Vagina (tissue), 2 donors: ENCODE measurements at regions not wholly inside any gene's neighbourhood (a gene's known extent, or its start where the extent isn't known, plus 50 kb on each side); places are given as distances from the start of the nearest gene placed in this dataset.

Experiments
- POLR2A ChIP-seq, 2 donors: fragments of 450-650 bp; IDR thresholded peaks; one replicate each; pipeline ENCODE4 v1.6.1; 2017; ENCODE audit warnings: antibody characterized with exemption in 2 of 2, mild to moderate bottlenecking in 2 of 2, moderate library complexity in 2 of 2
- POLR2AphosphoS5 ChIP-seq, 2 donors: sonication (generic); formaldehyde crosslinking; IDR thresholded peaks; one replicate each; pipeline ENCODE4 v1.9.0; 2017; ENCODE audit warnings: antibody characterized with exemption in 2 of 2, mild to moderate bottlenecking in 2 of 2, low read depth in 1 of 2; ENCODE audit not compliant: insufficient read depth in 1 of 2
- TF ChIP-seq, protein P1 (sequence below), 3 experiments: fragments of 450-650 bp in 2 of 3; fragments of 200-600 bp in 1 of 3; sonication (generic) in 1 of 3; IDR thresholded peaks; one replicate each; pipeline ENCODE4 v1.5.1; 2017 to 2019; ENCODE audit warnings: antibody characterized with exemption in 3 of 3, mild to moderate bottlenecking in 2 of 3, moderate library complexity in 2 of 3

DNA sequence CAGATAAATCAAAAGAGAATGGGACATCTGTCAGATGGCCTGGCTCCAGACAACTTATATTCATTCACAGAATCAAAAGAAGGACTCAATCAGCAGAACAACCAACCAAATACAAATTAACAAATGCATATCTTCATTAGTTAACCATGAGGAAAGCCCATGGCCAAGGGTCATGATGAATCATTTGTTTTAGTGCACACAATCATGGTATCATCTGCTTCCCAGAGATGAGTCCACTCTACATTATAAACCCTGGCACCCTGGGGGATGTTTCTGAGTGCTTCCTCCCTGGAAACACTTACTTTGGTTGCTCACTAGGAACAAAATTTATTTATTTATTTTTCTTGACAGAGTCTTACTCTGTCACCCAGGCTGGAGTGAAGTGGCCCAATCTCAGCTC is 453.3 kb upstream of the HS3ST1 start:
- TF ChIP-seq POLR2AphosphoS5 (IDR thresholded peaks at IDR 0.05; ENCODE audit: insufficient read depth in 1 of 2, low read depth in 1 of 2) (no peak), POLR2A (IDR thresholded peaks at IDR 0.05) (no peak)
- TF ChIP-seq, protein P1, sequence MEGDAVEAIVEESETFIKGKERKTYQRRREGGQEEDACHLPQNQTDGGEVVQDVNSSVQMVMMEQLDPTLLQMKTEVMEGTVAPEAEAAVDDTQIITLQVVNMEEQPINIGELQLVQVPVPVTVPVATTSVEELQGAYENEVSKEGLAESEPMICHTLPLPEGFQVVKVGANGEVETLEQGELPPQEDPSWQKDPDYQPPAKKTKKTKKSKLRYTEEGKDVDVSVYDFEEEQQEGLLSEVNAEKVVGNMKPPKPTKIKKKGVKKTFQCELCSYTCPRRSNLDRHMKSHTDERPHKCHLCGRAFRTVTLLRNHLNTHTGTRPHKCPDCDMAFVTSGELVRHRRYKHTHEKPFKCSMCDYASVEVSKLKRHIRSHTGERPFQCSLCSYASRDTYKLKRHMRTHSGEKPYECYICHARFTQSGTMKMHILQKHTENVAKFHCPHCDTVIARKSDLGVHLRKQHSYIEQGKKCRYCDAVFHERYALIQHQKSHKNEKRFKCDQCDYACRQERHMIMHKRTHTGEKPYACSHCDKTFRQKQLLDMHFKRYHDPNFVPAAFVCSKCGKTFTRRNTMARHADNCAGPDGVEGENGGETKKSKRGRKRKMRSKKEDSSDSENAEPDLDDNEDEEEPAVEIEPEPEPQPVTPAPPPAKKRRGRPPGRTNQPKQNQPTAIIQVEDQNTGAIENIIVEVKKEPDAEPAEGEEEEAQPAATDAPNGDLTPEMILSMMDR (IDR thresholded peaks at IDR 0.05) = no peak
